ENCODE measurements at regions not wholly inside any gene's neighbourhood (a gene's known extent, or its start where the extent isn't known, plus 50 kb on each side); places are given as distances from the start of the nearest gene placed in this dataset.

- Histone ChIP-seq H3K4me1 (no peaks in the 10 kb centered on the region), H3K4me3 (ENCODE audit: low read depth, low read length) (no peak overlapping the region), H3K9me3 (no peaks in the 10 kb centered on the region), H3K27me3 (replicated peaks; ENCODE audit: control insufficient read depth, insufficient read depth, low read length) (no peaks in the 10 kb centered on the region; the same call in 1 of the 2 replicates), H3K36me3 (ENCODE audit: control insufficient read depth, insufficient read depth, low read length) (no peaks in the 10 kb centered on the region)
- intact Hi-C loops (cut with micrococcal nuclease; ENCODE audit: unreplicated experiment): no loop called here
- no TSS peak for BruUV-seq (replicated peaks)
- ChIA-PET POLR2A (no interaction called here), CTCF (no interaction called here)
- H3K27ac Mint-ChIP-seq (ENCODE audit: unreplicated experiment): no peak overlapping the region
- no peak for DNase-seq
- H3K9me3 Mint-ChIP-seq (ENCODE audit: unreplicated experiment): no peaks in the 10 kb centered on the region
- H3K27me3 Mint-ChIP-seq (ENCODE audit: insufficient read depth, unreplicated experiment): peaks cover 4% of the 10 kb centered on the region
- H3K4me1 Mint-ChIP-seq (ENCODE audit: low read depth, unreplicated experiment): no peaks in the 10 kb centered on the region
- TF ChIP-seq, protein P1, sequence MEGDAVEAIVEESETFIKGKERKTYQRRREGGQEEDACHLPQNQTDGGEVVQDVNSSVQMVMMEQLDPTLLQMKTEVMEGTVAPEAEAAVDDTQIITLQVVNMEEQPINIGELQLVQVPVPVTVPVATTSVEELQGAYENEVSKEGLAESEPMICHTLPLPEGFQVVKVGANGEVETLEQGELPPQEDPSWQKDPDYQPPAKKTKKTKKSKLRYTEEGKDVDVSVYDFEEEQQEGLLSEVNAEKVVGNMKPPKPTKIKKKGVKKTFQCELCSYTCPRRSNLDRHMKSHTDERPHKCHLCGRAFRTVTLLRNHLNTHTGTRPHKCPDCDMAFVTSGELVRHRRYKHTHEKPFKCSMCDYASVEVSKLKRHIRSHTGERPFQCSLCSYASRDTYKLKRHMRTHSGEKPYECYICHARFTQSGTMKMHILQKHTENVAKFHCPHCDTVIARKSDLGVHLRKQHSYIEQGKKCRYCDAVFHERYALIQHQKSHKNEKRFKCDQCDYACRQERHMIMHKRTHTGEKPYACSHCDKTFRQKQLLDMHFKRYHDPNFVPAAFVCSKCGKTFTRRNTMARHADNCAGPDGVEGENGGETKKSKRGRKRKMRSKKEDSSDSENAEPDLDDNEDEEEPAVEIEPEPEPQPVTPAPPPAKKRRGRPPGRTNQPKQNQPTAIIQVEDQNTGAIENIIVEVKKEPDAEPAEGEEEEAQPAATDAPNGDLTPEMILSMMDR (IDR thresholded peaks at IDR 0.05; ENCODE audit: insufficient read depth in 1 of 2, low read depth in 1 of 2, low read length in 1 of 2, severe bottlenecking in 1 of 2, unreplicated experiment in 1 of 2): no peak
- H3K36me3 Mint-ChIP-seq (ENCODE audit: insufficient read depth, unreplicated experiment): no peaks in the 10 kb centered on the region
- H3K4me3 Mint-ChIP-seq (ENCODE audit: unreplicated experiment): no peak overlapping the region
Observed at GRCh38 chr5:136811086-136811485, 445.7 kb upstream of the TRPC7 start.

DNA sequence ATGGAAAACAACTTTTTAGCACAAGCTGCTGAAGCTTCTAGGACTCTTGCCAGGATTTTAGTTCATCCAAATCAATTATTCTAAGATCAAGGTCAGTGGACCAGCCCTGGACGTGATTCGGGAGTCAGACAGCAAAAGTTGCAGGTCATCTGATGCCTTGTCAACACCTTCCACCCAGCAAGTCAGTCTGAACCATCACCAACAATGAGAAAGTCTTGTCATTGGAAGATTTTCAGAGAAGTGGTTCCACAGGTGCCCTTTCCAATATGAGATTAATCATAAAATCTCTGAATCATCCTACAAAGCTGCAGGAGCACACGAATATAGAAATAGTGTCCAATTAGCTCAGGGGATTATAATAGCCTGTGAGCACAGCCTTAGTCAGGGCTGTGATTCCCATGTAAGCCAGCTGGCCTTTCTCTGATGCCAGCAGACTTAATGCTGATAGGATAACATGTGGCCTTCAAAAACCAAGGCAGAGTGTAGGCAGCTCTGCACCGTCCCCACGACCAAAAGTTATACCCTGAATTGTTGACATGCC lies 445.0 kb upstream of the TRPC7 start:
- POLR2A ChIA-PET: no interaction called here
- Mint-ChIP-seq H3K9me3 (ENCODE audit: unreplicated experiment) (no peaks in the 10 kb centered on the region), H3K27ac (ENCODE audit: unreplicated experiment) (no peak overlapping the region), H3K4me3 (ENCODE audit: unreplicated experiment) (no peak overlapping the region), H3K27me3 (ENCODE audit: insufficient read depth, unreplicated experiment) (peaks cover 4% of the 10 kb centered on the region), H3K36me3 (ENCODE audit: insufficient read depth, unreplicated experiment) (no peaks in the 10 kb centered on the region), H3K4me1 (ENCODE audit: low read depth, unreplicated experiment) (no peaks in the 10 kb centered on the region)
- DNase-seq: no peak
- Histone ChIP-seq H3K4me3 (ENCODE audit: low read depth, low read length) (no peak overlapping the region), H3K4me1 (no peaks in the 10 kb centered on the region), H3K27me3 (replicated peaks; ENCODE audit: control insufficient read depth, insufficient read depth, low read length) (no peaks in the 10 kb centered on the region; the same call in 1 of the 2 replicates), H3K36me3 (ENCODE audit: control insufficient read depth, insufficient read depth, low read length) (no peaks in the 10 kb centered on the region), H3K9me3 (no peaks in the 10 kb centered on the region)
- intact Hi-C loops (cut with micrococcal nuclease; ENCODE audit: unreplicated experiment): no loop called here
- BruUV-seq (replicated peaks): no TSS peak
- TF ChIP-seq, protein P1 (IDR thresholded peaks at IDR 0.05; ENCODE audit: insufficient read depth in 1 of 2, low read depth in 1 of 2, low read length in 1 of 2, severe bottlenecking in 1 of 2, unreplicated experiment in 1 of 2): no peak
- CTCF ChIA-PET: no interaction called here

GRCh38 chr5:136809382-136809781 lies 444.0 kb upstream of the TRPC7 start:
- no TSS peak for BruUV-seq (replicated peaks)
- Mint-ChIP-seq H3K27ac (ENCODE audit: unreplicated experiment) (no peak overlapping the region), H3K27me3 (ENCODE audit: insufficient read depth, unreplicated experiment) (peaks cover 4% of the 10 kb centered on the region), H3K4me1 (ENCODE audit: low read depth, unreplicated experiment) (no peaks in the 10 kb centered on the region), H3K9me3 (ENCODE audit: unreplicated experiment) (no peaks in the 10 kb centered on the region), H3K4me3 (ENCODE audit: unreplicated experiment) (no peak overlapping the region), H3K36me3 (ENCODE audit: insufficient read depth, unreplicated experiment) (no peaks in the 10 kb centered on the region)
- DNase-seq: no peak
- Histone ChIP-seq H3K36me3 (ENCODE audit: control insufficient read depth, insufficient read depth, low read length) (no peaks in the 10 kb centered on the region), H3K9me3 (no peaks in the 10 kb centered on the region), H3K27me3 (replicated peaks; ENCODE audit: control insufficient read depth, insufficient read depth, low read length) (no peaks in the 10 kb centered on the region; the same call in 1 of the 2 replicates), H3K4me1 (no peaks in the 10 kb centered on the region), H3K4me3 (ENCODE audit: low read depth, low read length) (no peak overlapping the region)
- intact Hi-C loops (cut with micrococcal nuclease; ENCODE audit: unreplicated experiment): no loop called here
- ChIA-PET POLR2A (no interaction called here), CTCF (no interaction called here)
- TF ChIP-seq, protein P1 (IDR thresholded peaks at IDR 0.05; ENCODE audit: insufficient read depth in 1 of 2, low read depth in 1 of 2, low read length in 1 of 2, severe bottlenecking in 1 of 2, unreplicated experiment in 1 of 2): no peak

All from Caco-2 (cell line).